Fibroblast of the aortic adventitia (primary cell): ENCODE measurements at regions not wholly inside any gene's neighbourhood (a gene's known extent, or its start where the extent isn't known, plus 50 kb on each side); places are given as distances from the start of the nearest gene placed in this dataset.

Source experiments
- DNase-seq: peaks from one replicate; pipeline ENCODE4 v3.0.0-alpha.2; 2010; ENCODE audit warnings: low read depth
- H3K4me3 ChIP-seq: 2 replicates; pipeline ENCODE4 v1.5.1; 2011; ENCODE audit warnings: low read depth, mild to moderate bottlenecking, control low read depth, low read length, moderate library complexity
- TF ChIP-seq, protein P1 (sequence below): IDR thresholded peaks from 2 replicates; pipeline ENCODE4 v1.5.1; 2011; ENCODE audit warnings: mild to moderate bottlenecking, low read length, control low read depth, inconsistent platforms; ENCODE audit not compliant: insufficient read depth

DNA sequence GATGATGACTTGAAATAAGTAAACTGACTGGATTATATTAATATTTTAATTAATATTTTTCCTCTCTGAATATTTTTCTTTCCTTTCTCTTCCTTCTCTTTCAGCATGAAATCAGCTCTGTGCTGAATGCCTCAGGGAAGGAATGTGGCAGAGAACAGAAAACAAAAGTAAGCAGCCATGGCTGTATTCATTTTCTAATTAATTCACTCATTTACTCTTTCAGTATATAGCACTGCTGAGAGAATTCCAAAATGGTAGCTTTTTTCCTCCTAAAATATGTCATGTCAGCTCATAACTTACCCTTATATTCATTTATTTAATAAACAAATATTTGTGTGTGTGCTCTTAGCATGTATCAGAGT, 522.5 kb downstream of the PTPRC start:
- DNase-seq: no peak
- TF ChIP-seq, protein P1, sequence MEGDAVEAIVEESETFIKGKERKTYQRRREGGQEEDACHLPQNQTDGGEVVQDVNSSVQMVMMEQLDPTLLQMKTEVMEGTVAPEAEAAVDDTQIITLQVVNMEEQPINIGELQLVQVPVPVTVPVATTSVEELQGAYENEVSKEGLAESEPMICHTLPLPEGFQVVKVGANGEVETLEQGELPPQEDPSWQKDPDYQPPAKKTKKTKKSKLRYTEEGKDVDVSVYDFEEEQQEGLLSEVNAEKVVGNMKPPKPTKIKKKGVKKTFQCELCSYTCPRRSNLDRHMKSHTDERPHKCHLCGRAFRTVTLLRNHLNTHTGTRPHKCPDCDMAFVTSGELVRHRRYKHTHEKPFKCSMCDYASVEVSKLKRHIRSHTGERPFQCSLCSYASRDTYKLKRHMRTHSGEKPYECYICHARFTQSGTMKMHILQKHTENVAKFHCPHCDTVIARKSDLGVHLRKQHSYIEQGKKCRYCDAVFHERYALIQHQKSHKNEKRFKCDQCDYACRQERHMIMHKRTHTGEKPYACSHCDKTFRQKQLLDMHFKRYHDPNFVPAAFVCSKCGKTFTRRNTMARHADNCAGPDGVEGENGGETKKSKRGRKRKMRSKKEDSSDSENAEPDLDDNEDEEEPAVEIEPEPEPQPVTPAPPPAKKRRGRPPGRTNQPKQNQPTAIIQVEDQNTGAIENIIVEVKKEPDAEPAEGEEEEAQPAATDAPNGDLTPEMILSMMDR: no peak
- no peak overlapping the region for H3K4me3 ChIP-seq

DNA sequence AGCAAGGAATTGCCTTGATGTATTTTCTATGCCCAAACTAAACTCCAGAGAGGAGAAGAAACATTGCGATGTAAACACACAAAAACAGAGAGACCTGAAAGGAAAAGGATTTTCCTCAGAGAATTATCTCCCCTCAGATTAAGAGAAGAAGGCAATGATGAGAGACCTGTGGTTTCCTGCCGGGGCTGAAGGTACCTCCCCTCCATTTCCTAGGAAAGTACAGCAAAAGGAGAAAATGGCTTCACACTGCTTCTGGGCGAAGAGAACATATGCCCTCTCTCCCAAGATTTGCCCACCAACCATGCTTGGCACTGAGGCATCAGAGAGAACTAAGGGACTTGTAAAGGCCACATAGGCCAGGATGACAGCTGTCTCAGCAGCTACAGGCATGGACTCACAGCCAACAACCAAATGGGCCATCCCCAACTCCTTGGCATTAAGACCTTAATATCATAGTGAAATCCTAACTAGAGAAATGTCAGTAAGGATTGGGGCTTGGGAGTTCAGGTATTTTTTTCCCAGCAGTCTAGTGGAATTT, 523.0 kb downstream of the PTPRC start:
- DNase-seq: no peak
- TF ChIP-seq, protein P1: no peak
- no peak overlapping the region for H3K4me3 ChIP-seq

DNA sequence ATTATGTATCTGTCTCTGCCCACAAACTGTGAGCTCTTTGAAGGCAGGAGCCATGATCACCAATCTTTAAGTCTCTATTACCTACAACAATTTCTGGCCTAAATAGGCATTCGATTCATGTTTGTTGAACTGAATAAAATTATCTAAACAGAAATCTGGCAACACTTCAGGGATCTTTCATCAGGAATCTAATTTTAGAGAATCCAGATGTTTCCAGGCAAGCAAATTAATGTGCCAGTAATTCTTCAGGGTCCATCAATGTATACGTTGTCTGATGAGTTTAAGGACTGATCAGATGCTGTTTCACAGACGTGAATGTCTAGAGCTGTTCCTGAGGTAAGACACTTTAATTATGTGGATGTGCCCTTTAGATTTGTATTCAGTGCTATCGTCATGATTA, 524.4 kb downstream of the PTPRC start:
- TF ChIP-seq, protein P1: no peak
- no peak overlapping the region for H3K4me3 ChIP-seq
- DNase-seq: no peak

DNA sequence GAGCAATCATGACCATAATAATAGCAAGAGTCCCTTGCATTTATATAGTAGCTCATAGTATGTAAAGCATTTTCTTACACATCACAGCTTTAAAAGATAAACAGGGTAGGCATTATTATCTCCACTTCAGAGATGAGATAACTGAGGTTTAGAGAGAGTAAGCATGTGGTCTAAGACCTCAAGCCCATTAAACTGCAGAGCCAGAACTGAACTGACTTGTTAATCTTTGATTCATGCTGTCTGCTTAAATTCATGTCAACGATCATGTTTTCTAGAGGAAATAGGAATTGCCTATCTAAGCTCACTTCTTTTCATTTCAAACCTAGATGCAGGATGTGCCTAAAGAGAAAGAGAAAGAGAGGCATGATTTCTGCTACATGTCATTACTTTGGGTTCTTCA, 524.8 kb downstream of the PTPRC start:
- no peak overlapping the region for H3K4me3 ChIP-seq
- TF ChIP-seq, protein P1: no peak
- no peak for DNase-seq

DNA sequence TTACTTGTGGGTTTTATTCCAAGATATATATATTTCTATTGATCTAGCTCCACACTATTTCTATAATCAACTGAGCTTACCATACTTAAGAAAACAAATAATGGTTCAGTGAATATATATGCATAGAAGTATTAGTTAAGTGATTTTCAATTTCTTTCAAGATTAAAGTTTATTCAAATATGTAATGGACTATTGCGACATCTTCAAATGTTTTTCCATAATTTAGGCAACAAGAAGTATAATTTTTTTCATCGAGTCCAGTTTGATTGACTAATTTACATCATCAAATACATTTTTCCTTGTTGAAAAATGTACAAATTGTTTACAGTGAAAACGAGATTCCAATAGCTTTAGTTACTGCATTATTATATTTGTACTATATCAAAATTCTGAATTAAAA, 528.6 kb downstream of the PTPRC start:
- no peak for DNase-seq
- no peak overlapping the region for H3K4me3 ChIP-seq
- TF ChIP-seq, protein P1: no peak

DNA sequence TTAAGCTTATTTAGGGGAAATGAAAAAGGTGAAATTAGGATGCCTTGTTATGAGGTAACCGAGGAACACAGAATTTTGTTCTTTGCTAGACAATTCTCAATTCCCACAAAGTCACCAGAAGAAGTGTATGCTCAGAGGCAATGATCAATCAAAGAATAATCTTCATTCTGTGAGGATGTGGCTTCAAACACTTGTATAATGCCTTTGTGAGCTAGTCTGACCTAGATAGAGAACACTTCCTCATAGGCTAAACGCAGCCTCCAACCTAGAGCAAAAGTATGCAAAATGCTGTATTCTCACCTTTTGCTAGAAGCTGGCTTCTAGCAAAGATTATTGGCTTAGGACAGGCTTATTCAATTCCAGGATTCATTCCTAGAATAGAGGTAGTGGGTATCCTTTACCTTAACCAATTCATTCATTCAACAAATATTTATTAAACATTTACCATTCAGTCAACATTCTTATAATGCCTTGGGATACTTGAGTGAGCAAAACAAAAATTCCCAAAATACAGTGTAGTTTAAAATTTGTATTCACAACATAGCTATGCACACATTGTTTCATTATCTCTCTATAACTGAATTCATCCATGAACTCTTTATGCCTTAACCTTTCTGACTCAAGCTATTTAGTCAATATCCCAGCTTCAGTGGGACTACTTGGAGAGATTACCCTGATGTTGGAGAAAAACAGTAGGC, 530.2 kb downstream of the PTPRC start:
- TF ChIP-seq, protein P1: no peak
- no peak for DNase-seq
- H3K4me3 ChIP-seq: no peak overlapping the region

DNA sequence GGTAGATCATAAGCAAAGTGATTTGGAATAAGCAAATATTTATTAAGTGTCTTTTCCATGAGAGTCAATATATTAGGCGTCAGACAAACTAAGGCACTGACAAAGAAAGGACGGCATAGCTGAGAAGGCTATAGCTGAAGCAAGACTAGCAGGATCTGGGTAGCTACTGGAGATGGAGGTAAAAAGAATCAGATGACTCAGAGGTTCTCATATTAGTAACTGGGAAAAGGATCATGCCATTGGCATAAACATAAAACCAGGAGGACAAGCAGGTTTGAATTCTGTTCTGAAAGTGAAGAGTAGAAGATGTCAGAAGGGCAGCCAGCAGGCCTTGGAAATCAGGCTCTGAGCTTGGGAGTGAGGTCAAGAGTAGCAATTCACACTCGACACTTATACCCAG, 531.9 kb downstream of the PTPRC start:
- no peak for DNase-seq
- TF ChIP-seq, protein P1: no peak
- no peak overlapping the region for H3K4me3 ChIP-seq
